ENCODE measurements at regions not wholly inside any gene's neighbourhood (a gene's known extent, or its start where the extent isn't known, plus 50 kb on each side); places are given as distances from the start of the nearest gene placed in this dataset.

- no peak for TF ChIP-seq EZH2phosphoT487 (IDR thresholded peaks at IDR 0.05; ENCODE audit: borderline replicate concordance, low read length)
- no peak for TF ChIP-seq CTCF (conservative IDR thresholded peaks at IDR 0.05; ENCODE audit: low read depth, low read length)
Measured at GRCh38 chr20:22438346-22438745, 146.0 kb downstream of the FOXA2 start.

Measured in PC-3 (cell line).